ENCODE measurements at regions not wholly inside any gene's neighbourhood (a gene's known extent, or its start where the extent isn't known, plus 50 kb on each side); places are given as distances from the start of the nearest gene placed in this dataset.

- intact Hi-C loops (cut with DNase I): no loop called here
- Histone ChIP-seq H3K4me3 (no peak overlapping the region), H3K9me3 (no peaks in the 10 kb centered on the region), H3K27ac (no peak overlapping the region), H3K36me3 (no peaks in the 10 kb centered on the region), H3K27me3 (no peaks in the 10 kb centered on the region), H3K4me1 (no peaks in the 10 kb centered on the region)
- no peak for TF ChIP-seq CTCF (IDR thresholded peaks at IDR 0.05)
- DNase-seq (ENCODE audit: low spot score in 2 of 2): no peak
These were observed 343.0 kb downstream of the PLOD2 start for GRCh38 chr3:145817870-145818483.

- Histone ChIP-seq H3K36me3 (no peaks in the 10 kb centered on the region), H3K4me1 (no peaks in the 10 kb centered on the region), H3K27me3 (no peaks in the 10 kb centered on the region), H3K27ac (no peak overlapping the region), H3K9me3 (peaks cover 0 to 2% of the 10 kb centered on the region in 2 donors), H3K4me3 (no peak overlapping the region)
- TF ChIP-seq CTCF (IDR thresholded peaks at IDR 0.05): no peak
- intact Hi-C loops (cut with DNase I): no loop called here
- DNase-seq (ENCODE audit: low spot score in 2 of 2): no peak
These were observed 340.8 kb downstream of the PLOD2 start for GRCh38 chr3:145820170-145820569.

- no peaks in the 10 kb centered on the region for H3K4me1 ChIP-seq
- intact Hi-C loops (cut with DNase I): no loop called here
- H3K4me3 ChIP-seq: no peak overlapping the region
- TF ChIP-seq CTCF (IDR thresholded peaks at IDR 0.05): no peak
- H3K9me3 ChIP-seq: no peaks in the 10 kb centered on the region
- no peak for DNase-seq (ENCODE audit: low spot score in 2 of 2)
- H3K27me3 ChIP-seq: no peaks in the 10 kb centered on the region
- H3K27ac ChIP-seq: no peak overlapping the region
- no peaks in the 10 kb centered on the region for H3K36me3 ChIP-seq
These were observed 318.6 kb downstream of the PLOD2 start for GRCh38 chr3:145842294-145842902.

DNA sequence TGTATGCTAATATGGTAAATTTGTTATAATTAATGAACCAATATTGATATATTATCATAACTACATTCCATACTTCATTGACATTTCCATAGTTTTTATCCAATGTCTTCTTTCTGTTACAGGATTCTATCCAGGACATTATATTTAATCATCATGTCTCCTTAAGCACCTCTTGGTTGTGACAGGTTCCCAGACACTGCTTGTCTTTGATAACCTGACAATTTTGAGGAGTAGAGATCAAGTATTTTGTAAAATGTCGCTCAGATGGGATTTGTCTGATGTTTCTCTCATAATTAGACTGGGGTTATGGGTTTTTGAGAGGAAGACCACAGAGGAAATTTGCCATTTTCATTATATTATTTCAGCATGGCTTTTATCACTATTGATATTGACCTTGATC lies 317.4 kb downstream of the PLOD2 start:
- H3K36me3 ChIP-seq: no peaks in the 10 kb centered on the region
- H3K27me3 ChIP-seq: no peaks in the 10 kb centered on the region
- H3K4me1 ChIP-seq: no peaks in the 10 kb centered on the region
- TF ChIP-seq CTCF (IDR thresholded peaks at IDR 0.05): no peak
- intact Hi-C loops (cut with DNase I): no loop called here
- H3K4me3 ChIP-seq: no peak overlapping the region
- H3K9me3 ChIP-seq: no peaks in the 10 kb centered on the region
- H3K27ac ChIP-seq: no peak overlapping the region
- DNase-seq (ENCODE audit: low spot score in 2 of 2): no peak

- Histone ChIP-seq H3K9me3 (no peaks in the 10 kb centered on the region), H3K4me1 (no peaks in the 10 kb centered on the region), H3K27ac (no peak overlapping the region), H3K4me3 (no peak overlapping the region), H3K27me3 (no peaks in the 10 kb centered on the region), H3K36me3 (no peaks in the 10 kb centered on the region)
- DNase-seq (ENCODE audit: low spot score in 2 of 2): no peak
- intact Hi-C loops (cut with DNase I): no loop called here
- TF ChIP-seq CTCF (IDR thresholded peaks at IDR 0.05): no peak
These were observed 311.9 kb downstream of the PLOD2 start for GRCh38 chr3:145849115-145849514.
